Kidney tubule cell (primary cell): ENCODE measurements at regions not wholly inside any gene's neighbourhood (a gene's known extent, or its start where the extent isn't known, plus 50 kb on each side); places are given as distances from the start of the nearest gene placed in this dataset.

Experiments used
- DNase-seq: peaks from one replicate; pipeline ENCODE4 v3.0.0-alpha.2; 2018; ENCODE audit warnings: low spot score

DNA sequence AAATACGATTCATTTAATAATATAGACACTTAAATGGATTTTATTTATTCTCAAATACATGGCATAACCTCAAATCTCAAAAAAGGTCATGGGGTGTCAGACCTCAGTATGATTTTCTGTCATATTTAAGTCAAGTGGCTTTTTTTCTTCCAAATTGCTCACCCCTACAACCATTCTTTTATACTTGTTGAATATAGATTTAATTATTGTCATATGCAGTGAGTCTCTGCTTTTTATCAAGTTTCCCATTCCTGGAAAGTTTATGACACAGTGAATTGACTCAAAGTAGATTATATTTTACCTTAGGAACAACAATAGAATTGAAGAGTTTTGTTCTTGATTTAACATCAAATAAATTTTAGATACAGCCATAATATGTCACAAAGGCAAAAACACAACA is 59.5 kb upstream of the IRF2BP2 start:
- DNase-seq = no peak

DNA sequence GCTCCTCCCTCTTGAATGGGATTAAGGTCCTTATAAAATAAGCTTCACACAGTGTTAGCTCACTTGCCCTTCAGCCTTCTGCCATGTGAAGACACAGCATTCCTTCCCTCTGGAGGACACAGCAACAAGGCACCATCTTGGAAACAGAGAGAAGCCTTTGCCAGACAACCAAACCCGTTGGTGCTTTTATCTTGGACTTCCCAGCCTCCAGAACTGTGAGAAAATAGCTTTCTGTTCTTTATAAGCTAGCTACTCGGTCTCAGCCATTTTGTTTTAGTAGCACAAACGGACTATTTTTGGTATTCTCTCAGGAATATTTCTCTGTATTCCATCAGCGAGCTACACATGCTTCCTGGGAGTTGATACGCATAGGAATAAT is 58.6 kb upstream of the IRF2BP2 start:
- DNase-seq = no peak

DNA sequence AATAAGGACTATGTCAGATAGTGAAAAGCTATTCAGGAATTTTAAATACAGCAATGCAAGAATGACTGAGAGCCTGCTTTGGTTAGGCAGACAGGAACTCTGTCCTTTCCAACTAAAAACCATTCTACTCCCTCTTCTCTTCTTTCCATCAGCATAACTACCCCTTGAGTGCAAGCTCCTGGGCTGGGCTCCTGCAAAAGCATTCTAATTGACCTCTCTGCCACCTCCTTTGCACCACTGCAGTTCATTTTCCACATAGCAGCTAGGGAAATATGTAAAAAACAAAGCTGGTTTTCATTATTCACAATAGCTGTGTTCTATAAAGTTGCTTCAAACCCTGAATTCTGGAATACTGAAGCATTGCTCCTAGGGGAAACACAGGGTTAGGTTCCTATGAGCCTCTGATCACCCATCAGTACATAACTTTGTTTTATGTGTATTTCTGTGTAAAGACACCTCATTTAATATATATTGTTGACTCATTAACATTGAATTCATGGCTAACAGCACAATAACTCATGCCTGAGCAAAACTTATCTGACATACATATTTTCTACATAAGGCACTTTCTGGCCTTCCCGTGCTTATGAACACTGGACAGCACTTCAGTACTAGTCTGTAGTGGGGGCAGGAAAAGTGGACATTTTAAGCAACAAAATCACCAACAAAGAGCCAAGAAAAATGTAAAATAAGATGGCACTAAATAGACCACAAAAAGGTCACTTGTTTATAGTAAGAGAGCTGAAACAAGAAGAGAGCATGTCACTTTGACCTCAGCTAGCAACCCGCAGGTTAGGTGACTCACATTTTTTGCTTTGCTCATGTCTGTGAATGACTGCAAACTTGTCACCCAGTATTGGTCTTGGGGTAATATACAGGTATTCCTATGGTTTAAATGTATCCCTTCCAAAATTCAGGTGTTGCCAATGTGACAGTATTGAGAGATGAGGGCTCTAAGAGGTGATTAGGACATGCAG is 57.9 kb upstream of the IRF2BP2 start:
- DNase-seq = no peak

DNA sequence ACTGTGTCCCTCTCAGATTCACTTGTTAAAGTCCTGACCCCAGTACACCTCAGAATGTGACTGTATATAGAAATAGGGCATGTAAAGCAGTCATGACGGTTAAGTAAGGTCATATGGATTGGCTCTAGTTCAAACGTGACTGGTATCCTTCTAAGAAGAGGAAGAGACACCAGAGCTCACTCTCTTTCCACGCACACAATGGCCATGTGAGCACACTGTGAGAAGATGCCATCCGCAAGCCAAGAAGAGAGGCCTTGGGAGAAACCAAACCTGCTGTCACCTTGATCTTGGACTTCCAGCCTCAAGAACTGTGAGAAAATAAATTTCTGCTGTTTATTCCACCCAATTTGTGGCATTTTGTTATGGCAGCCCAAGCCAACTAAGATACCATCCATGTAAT is 56.8 kb upstream of the IRF2BP2 start:
- no peak for DNase-seq

DNA sequence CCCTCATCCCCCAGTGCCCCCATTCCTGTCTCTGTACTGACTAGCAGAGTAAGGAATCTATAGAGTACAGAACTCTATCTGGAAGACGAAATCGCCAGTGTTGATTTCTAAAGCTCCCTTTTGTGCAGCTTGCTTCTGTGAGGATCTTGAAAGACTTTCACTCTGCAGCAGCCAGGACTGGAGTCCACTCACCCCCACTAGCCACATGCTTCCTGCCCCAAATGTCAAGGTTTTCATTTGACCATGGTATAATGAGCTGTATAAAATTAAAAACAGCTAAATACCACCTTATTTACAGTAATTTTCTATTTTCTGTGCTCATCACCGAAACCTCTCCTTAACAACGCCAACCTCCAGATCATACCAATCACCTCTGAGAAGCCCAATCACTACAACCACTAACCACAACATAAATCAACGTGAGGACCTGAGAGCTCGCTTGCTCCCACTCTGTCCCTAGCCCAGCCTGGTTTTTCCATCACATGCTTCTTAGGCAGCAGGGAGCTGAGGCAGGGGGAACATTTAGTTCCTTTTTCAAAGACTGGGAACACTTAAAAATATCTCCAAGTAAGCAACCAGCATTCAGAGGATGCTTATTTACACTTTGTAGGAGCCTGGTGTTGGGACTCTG is 56.1 kb upstream of the IRF2BP2 start:
- no peak for DNase-seq

DNA sequence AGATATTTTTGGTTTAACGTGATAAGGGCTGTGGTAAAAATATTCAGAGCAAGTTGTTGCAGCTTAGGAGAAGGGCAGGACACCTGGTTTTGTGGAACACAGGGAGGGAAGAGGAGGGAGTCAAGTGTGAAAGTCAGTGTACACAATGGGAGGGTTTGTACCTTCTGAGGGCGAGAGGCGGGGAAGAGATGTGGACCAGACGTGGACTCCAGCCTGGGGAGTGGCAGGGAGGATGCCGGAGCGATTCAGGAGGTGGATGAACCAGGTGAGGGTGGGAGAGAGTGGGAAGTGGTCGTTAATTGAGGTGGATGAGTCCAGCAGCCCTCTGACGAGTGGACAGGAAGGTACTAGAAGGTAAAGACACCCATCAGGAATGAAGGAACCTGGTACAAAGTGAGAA is 52.2 kb upstream of the IRF2BP2 start:
- no peak for DNase-seq

DNA sequence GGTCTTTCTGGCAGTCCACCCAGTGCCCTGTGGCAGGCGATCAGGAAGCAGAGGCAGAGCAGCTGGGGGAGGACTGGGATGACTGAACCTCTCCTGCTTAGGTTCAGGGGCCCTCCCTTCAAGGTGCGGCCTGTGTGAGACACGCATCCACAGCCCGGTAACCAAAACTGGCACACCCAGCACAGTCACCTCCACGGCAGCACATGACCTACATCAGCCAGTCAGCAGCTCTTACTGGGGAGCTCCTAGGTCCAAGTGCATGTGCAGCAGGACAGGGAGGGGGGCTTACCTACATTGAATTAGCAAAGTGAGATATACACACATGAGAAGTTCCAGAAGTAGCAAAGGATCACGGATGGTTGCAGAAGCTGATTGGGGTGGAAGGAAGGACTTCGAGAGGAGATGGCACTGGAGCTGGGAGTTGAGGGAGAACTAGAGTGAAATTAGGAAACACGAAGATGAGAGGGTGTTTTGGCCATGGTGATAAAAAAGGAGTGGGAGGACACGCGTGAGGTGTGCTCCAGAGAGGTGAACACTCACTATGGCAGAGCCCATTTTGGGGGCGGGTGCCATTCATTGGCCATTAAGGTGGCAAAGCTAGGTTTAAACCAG is 51.4 kb upstream of the IRF2BP2 start:
- DNase-seq = peak; percentile 67

DNA sequence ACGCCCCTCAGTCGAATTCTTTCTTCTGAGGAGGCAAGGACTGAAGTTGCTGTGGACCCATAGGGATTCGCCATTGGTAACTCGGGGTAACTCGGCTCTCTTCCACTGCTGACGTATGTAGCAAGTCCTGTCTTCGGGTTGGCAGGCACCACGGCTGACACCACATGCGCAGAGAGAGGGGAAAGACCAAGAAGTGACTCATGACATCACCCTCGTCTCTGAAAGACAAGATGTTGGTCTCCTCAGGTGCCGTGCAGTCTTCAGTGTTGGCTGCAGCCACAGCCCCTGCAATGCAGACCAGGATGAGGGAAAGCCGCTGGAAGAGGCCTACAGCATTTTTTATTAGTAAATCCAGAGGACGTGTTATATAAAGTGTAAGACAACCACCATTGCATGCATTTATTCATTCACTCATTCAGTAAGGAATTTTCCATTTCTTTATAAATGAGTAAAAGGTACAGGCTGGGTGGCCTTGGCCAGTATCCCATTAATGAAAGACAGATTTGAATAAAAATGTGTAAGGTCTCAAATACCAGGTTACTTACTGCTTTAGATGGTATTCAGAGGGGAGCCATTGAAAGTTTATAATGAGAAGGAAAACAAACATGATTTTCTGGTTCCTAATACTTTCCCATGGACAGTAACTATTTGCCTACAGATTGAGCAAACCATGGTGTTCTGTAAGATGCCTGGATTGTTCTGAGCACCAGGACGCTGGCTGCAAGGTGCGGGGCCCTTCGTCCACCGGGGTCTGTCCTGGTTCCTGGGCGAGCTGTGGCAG is 50.7 kb upstream of the IRF2BP2 start:
- no peak for DNase-seq
